Liver (tissue), 8 donors: ENCODE measurements at regions not wholly inside any gene's neighbourhood (a gene's known extent, or its start where the extent isn't known, plus 50 kb on each side); places are given as distances from the start of the nearest gene placed in this dataset.

ENCODE experiments used
- DNase-seq: peaks from one replicate; pipeline ENCODE4 v3.0.0-alpha.2; 2017; ENCODE audit warnings: low spot score
- H3K27ac ChIP-seq, 2 donors: one replicate each; pipeline ENCODE4 v1.7.0; 2013; ENCODE audit warnings: inconsistent platforms in 2 of 2, low read length in 2 of 2, control low read depth in 1 of 2, low read depth in 1 of 2, mild to moderate bottlenecking in 1 of 2
- H3K27me3 ChIP-seq, 4 donors: one replicate each; pipeline versions ENCODE4 v1.6.1 to v1.7.0; 2013; ENCODE audit warnings: low read length in 3 of 4, inconsistent platforms in 1 of 4, mild to moderate bottlenecking in 1 of 4, moderate library complexity in 1 of 4; ENCODE audit not compliant: control insufficient read depth in 4 of 4, insufficient read depth in 4 of 4
- H3K36me3 ChIP-seq, 4 donors: one replicate each; pipeline versions ENCODE4 v1.6.1 to v1.7.0; 2013; ENCODE audit warnings: low read length in 3 of 4, mild to moderate bottlenecking in 3 of 4, low read depth in 1 of 4, moderate library complexity in 1 of 4; ENCODE audit not compliant: control insufficient read depth in 4 of 4, insufficient read depth in 3 of 4
- H3K4me1 ChIP-seq, 4 donors: one replicate each; pipeline versions ENCODE4 v1.6.1 to v1.7.0; 2013; ENCODE audit warnings: low read length in 3 of 4, mild to moderate bottlenecking in 3 of 4, moderate library complexity in 1 of 4; ENCODE audit not compliant: control insufficient read depth in 4 of 4, insufficient read depth in 4 of 4
- H3K4me3 ChIP-seq, 3 donors: one replicate each; pipeline versions ENCODE4 v1.6.1 to v1.7.0; 2013; ENCODE audit warnings: low read length in 3 of 3, control low read depth in 1 of 3, low read depth in 1 of 3, mild to moderate bottlenecking in 1 of 3
- H3K9ac ChIP-seq, 2 donors: one replicate each; pipeline ENCODE4 v1.7.0; 2013; ENCODE audit warnings: low read length in 2 of 2, mild to moderate bottlenecking in 2 of 2, moderate library complexity in 2 of 2, control low read depth in 1 of 2, low read depth in 1 of 2
- H3K9me3 ChIP-seq, 4 donors: one replicate each; pipeline versions ENCODE4 v1.6.1 to v1.7.0; 2013; ENCODE audit warnings: low read length in 3 of 4; ENCODE audit not compliant: control insufficient read depth in 4 of 4
- ATF3 ChIP-seq: IDR thresholded peaks from 2 replicates; pipeline ENCODE4 v1.6.1; 2016; ENCODE audit warnings: antibody characterized with exemption
- EGR1 ChIP-seq, 2 donors: IDR thresholded peaks; 2 replicates each; pipeline ENCODE4 v1.6.1; 2016 to 2018; ENCODE audit warnings: antibody characterized with exemption in 2 of 2, low read depth in 2 of 2
- FOXA1 ChIP-seq: IDR thresholded peaks from 2 replicates; pipeline ENCODE4 v1.6.1; 2016; ENCODE audit warnings: antibody characterized with exemption
- FOXA2 ChIP-seq: IDR thresholded peaks from 2 replicates; pipeline ENCODE4 v1.6.1; 2016; ENCODE audit warnings: antibody characterized with exemption
- GABPA ChIP-seq, 2 donors: IDR thresholded peaks in 1 of 2; conservative IDR thresholded peaks in 1 of 2; 2 replicates each; pipeline ENCODE4 v1.6.1; 2016; ENCODE audit warnings: antibody characterized with exemption in 2 of 2, mild to moderate bottlenecking in 1 of 2, moderate library complexity in 1 of 2
- HNF4G ChIP-seq: IDR thresholded peaks from 2 replicates; pipeline ENCODE4 v1.6.1; 2016; ENCODE audit warnings: antibody characterized with exemption
- JUND ChIP-seq, 2 donors: IDR thresholded peaks; 2 replicates each; pipeline ENCODE4 v1.6.1; 2016; ENCODE audit warnings: antibody characterized with exemption in 2 of 2
- RAD21 ChIP-seq, 2 donors: IDR thresholded peaks; 2 replicates each; pipeline ENCODE4 v1.6.1; 2016; ENCODE audit warnings: antibody characterized with exemption in 2 of 2, mild to moderate bottlenecking in 2 of 2
- RXRA ChIP-seq, 2 donors: IDR thresholded peaks; 2 replicates each; pipeline ENCODE4 v1.6.1; 2017 to 2018; ENCODE audit warnings: antibody characterized with exemption in 2 of 2, mild to moderate bottlenecking in 1 of 2
- SP1 ChIP-seq: IDR thresholded peaks from 2 replicates; pipeline ENCODE4 v1.6.1; 2018; ENCODE audit warnings: antibody characterized with exemption, mild to moderate bottlenecking
- WGBS: extraction: QIAGEN DNeasy Blood & Tissue Kit; methylation state at CpG from one replicate; pipeline ENCODE4 v1.1.7; 2013; 5-methylcytosine and 5-hydroxymethylcytosine counted together
- TF ChIP-seq, protein P1 (sequence below): fragments of 150-350 bp; IDR thresholded peaks from 2 replicates; pipeline ENCODE4 v1.5.1; 2017; ENCODE audit warnings: improper control_type of control experiment, low read depth, low read length; ENCODE audit not compliant: missing input control
- donor health status: healthy.
- donor health status: healthy.
- donor health status: healthy.
- donor health status: healthy.
- donor health status: healthy.

GRCh38 chr5:152527358-152528052 is 122.4 kb upstream of the NMUR2 start:
- H3K4me1 ChIP-seq: peaks cover 0 to 2% (median 0%) of the 10 kb centered on the region in 4 donors
- TF ChIP-seq HNF4G (no peak), GABPA (IDR thresholded peaks at IDR 0.05 in 1 of 2, conservative IDR thresholded peaks at IDR 0.05 in 1 of 2) (no peak), FOXA1 (no peak), SP1 (no peak), EGR1 (IDR thresholded peaks at IDR 0.05; ENCODE audit: low read depth in 2 of 2) (no peak)
- no peaks in the 10 kb centered on the region for H3K36me3 ChIP-seq
- no peaks in the 10 kb centered on the region for H3K9me3 ChIP-seq
- no peak for DNase-seq
- WGBS: 42% methylated on average over 3 of the region's 3 CpGs
- no peak overlapping the region for H3K9ac ChIP-seq
- H3K27ac ChIP-seq: no peak overlapping the region
- H3K4me3 ChIP-seq: no peak overlapping the region
- H3K27me3 ChIP-seq: no peaks in the 10 kb centered on the region

DNA sequence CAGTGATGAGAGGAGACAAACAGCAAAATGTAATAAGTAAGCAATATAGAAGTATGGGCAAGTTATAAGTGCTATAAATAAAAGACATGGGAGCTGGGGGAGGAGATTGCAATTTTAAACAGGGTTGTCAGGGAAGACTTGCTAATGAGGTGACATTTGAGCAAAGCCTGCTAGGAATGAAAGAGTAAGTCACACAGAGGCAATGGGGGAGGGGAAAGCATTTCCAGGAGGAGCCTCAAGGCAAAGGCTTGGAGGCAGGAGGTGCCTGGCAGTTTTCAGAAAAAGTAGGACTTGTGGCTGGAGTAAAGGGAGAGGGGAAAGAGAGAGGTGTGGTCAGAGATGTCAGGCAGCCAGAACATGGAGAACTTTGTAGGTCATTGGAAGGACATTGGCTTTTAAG is 124.4 kb upstream of the NMUR2 start:
- Histone ChIP-seq H3K4me1 (peaks cover 0 to 2% (median 0%) of the 10 kb centered on the region in 4 donors), H3K27ac (no peak overlapping the region), H3K27me3 (no peaks in the 10 kb centered on the region), H3K4me3 (no peak overlapping the region), H3K9me3 (no peaks in the 10 kb centered on the region), H3K36me3 (no peaks in the 10 kb centered on the region), H3K9ac (no peak overlapping the region)
- DNase-seq: no peak
- TF ChIP-seq RAD21 (IDR thresholded peaks at IDR 0.05) (no peak), JUND (IDR thresholded peaks at IDR 0.05) (no peak), ATF3 (no peak), EGR1 (IDR thresholded peaks at IDR 0.05; ENCODE audit: low read depth in 2 of 2) (no peak)

DNA sequence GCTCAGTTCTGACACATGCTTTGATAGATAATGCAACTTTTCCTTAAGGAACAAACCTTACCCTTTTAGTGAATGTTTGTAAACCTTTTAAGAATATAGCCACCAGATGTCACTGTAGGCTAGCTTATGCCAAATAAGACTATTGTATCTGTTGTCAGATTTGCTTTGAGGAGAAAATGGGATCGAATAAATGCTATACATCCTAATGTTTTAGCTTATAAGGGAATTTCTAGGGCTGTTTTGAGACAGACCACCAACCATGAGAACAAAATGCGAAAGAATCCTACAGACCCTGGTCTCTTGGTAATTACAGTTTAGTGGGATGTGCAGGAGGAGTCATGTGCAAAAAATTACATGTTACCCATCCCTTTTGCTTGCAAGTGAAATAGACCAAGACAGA is 127.6 kb upstream of the NMUR2 start:
- Histone ChIP-seq H3K9ac (no peak overlapping the region), H3K27me3 (no peaks in the 10 kb centered on the region), H3K9me3 (no peaks in the 10 kb centered on the region), H3K27ac (no peak overlapping the region), H3K4me1 (peaks cover 0 to 2% (median 0%) of the 10 kb centered on the region in 4 donors), H3K4me3 (no peak overlapping the region), H3K36me3 (no peaks in the 10 kb centered on the region)
- TF ChIP-seq GABPA (IDR thresholded peaks at IDR 0.05 in 1 of 2, conservative IDR thresholded peaks at IDR 0.05 in 1 of 2) (no peak), FOXA2 (no peak), RAD21 (IDR thresholded peaks at IDR 0.05) (peak; percentile 89 to 90)
- TF ChIP-seq, protein P1, sequence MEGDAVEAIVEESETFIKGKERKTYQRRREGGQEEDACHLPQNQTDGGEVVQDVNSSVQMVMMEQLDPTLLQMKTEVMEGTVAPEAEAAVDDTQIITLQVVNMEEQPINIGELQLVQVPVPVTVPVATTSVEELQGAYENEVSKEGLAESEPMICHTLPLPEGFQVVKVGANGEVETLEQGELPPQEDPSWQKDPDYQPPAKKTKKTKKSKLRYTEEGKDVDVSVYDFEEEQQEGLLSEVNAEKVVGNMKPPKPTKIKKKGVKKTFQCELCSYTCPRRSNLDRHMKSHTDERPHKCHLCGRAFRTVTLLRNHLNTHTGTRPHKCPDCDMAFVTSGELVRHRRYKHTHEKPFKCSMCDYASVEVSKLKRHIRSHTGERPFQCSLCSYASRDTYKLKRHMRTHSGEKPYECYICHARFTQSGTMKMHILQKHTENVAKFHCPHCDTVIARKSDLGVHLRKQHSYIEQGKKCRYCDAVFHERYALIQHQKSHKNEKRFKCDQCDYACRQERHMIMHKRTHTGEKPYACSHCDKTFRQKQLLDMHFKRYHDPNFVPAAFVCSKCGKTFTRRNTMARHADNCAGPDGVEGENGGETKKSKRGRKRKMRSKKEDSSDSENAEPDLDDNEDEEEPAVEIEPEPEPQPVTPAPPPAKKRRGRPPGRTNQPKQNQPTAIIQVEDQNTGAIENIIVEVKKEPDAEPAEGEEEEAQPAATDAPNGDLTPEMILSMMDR: peak; percentile 53
- no peak for DNase-seq
- WGBS: 31% methylated on average over 2 of the region's 2 CpGs

DNA sequence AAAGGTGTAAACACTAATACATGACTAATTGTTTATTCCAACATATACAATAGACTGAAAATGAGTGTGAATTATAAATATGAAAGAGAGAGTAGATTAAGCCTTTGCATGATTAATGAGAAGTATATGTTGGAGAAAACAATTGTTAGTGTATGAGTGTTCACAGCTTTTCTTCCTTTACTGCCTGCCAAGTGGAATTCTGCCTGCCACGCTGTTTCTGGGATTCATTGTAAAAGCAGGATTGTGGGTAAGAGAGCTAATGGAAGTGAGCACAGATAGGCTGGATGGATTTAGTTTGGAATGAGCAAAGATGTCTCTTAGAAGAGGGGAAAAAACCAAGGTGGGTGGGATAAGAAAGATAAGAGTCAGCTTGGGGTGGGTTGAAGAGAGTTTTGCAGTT is 129.6 kb upstream of the NMUR2 start:
- WGBS: 72% methylated on average over 1 of the region's 1 CpG
- TF ChIP-seq FOXA1: no peak
- no peak for TF ChIP-seq RXRA (IDR thresholded peaks at IDR 0.05)
- no peak for TF ChIP-seq EGR1 (IDR thresholded peaks at IDR 0.05; ENCODE audit: low read depth in 2 of 2)
- no peaks in the 10 kb centered on the region for H3K36me3 ChIP-seq
- H3K4me1 ChIP-seq: no peaks in the 10 kb centered on the region
- DNase-seq: no peak
- no peak overlapping the region for H3K4me3 ChIP-seq
- no peak overlapping the region for H3K9ac ChIP-seq
- H3K27ac ChIP-seq: no peak overlapping the region
- H3K27me3 ChIP-seq: no peaks in the 10 kb centered on the region
- H3K9me3 ChIP-seq: no peaks in the 10 kb centered on the region
